Nephron (organoid): ENCODE measurements at regions not wholly inside any gene's neighbourhood (a gene's known extent, or its start where the extent isn't known, plus 50 kb on each side); places are given as distances from the start of the nearest gene placed in this dataset.

Experiments used
- H3K27ac Mint-ChIP-seq, 3 experiments: 2 replicates each; pipeline ENCODE4 v1.8.0; 2020; ENCODE audit warnings: mixed read lengths in 3 of 3, mild to moderate bottlenecking in 2 of 3, moderate library complexity in 1 of 3
- H3K27me3 Mint-ChIP-seq: 2 replicates; pipeline ENCODE4 v1.8.0; 2021; ENCODE audit warnings: low read depth, mild to moderate bottlenecking, moderate library complexity, mixed read lengths
- H3K36me3 Mint-ChIP-seq: 2 replicates; pipeline ENCODE4 v1.8.0; 2020; ENCODE audit warnings: low read depth, mixed read lengths
- H3K4me1 Mint-ChIP-seq: 2 replicates; pipeline ENCODE4 v1.8.0; 2020; ENCODE audit warnings: mixed read lengths
- H3K4me3 Mint-ChIP-seq, 3 experiments: 2 replicates each; pipeline ENCODE4 v1.8.0; 2020; ENCODE audit warnings: mild to moderate bottlenecking in 3 of 3, mixed read lengths in 3 of 3, moderate library complexity in 2 of 3
- H3K9me3 Mint-ChIP-seq: 2 replicates; pipeline ENCODE4 v1.8.0; 2020; ENCODE audit warnings: mixed read lengths
- TF ChIP-seq, protein P1 (sequence below), 3 experiments: fragments of 200-600 bp; sonication (generic); IDR thresholded peaks; one replicate each; pipeline ENCODE4 v1.5.0; 2021; ENCODE audit warnings: antibody characterized with exemption in 3 of 3; ENCODE audit not compliant: unreplicated experiment in 3 of 3

DNA sequence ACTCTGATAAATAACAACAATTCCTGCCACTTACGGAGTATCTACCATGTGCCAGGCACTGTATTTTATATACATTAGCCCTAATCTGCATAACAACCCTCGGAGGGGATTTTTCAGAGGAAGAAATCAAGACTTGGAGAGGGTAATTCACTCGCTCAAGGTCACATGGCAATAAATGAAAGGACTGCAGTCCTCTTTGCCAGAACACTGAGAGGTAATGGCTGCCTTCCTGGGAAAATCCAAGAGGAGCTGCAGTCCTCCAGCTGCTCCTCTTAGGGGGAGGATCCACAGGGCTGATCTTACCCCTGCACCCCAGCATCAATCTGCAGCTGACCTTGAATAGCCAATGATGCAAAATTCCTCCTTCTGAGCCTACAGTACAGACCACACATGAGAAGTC lies 114.1 kb upstream of the RPL38 start:
- Mint-ChIP-seq H3K4me3 (no peak overlapping the region), H3K9me3 (peaks cover 19% of the 10 kb centered on the region), H3K36me3 (no peaks in the 10 kb centered on the region), H3K27ac (no peak overlapping the region), H3K4me1 (peaks cover 21% of the 10 kb centered on the region), H3K27me3 (peaks cover 24% of the 10 kb centered on the region)
- TF ChIP-seq, protein P1, sequence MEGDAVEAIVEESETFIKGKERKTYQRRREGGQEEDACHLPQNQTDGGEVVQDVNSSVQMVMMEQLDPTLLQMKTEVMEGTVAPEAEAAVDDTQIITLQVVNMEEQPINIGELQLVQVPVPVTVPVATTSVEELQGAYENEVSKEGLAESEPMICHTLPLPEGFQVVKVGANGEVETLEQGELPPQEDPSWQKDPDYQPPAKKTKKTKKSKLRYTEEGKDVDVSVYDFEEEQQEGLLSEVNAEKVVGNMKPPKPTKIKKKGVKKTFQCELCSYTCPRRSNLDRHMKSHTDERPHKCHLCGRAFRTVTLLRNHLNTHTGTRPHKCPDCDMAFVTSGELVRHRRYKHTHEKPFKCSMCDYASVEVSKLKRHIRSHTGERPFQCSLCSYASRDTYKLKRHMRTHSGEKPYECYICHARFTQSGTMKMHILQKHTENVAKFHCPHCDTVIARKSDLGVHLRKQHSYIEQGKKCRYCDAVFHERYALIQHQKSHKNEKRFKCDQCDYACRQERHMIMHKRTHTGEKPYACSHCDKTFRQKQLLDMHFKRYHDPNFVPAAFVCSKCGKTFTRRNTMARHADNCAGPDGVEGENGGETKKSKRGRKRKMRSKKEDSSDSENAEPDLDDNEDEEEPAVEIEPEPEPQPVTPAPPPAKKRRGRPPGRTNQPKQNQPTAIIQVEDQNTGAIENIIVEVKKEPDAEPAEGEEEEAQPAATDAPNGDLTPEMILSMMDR (IDR thresholded peaks at IDR 0.05; ENCODE audit: unreplicated experiment in 3 of 3): no peak

DNA sequence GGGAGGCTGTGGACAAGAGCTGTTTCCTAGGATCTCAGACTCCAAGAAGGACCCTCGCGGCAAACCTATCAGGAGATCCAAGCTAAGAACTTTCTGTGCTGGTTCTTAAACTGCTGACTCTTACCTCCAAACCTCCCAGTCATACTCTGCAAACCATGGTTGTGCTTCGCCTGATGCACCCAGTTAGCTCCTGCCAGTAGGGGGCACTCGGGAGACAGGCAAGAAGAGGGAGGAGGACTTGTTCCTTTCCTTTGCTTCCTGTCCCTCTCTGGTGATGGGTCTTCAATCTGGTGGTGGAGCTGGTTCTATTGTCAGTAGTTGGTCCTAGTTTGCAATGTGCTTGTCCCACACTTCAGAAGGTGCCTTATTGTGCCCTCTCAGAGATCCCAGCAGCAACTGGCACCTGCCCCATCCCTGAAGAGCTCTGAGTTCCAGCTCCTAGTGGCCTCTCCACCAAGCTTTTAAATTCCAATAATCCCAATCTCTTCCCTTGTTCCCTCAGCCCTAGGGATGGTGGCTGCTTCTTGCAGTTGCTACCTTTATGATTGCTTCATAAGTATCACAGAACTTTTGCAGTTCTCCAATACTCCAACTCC lies 113.5 kb upstream of the RPL38 start:
- TF ChIP-seq, protein P1 (IDR thresholded peaks at IDR 0.05; ENCODE audit: unreplicated experiment in 3 of 3): peak in 2 of 3 experiments; percentile 17 to 50

DNA sequence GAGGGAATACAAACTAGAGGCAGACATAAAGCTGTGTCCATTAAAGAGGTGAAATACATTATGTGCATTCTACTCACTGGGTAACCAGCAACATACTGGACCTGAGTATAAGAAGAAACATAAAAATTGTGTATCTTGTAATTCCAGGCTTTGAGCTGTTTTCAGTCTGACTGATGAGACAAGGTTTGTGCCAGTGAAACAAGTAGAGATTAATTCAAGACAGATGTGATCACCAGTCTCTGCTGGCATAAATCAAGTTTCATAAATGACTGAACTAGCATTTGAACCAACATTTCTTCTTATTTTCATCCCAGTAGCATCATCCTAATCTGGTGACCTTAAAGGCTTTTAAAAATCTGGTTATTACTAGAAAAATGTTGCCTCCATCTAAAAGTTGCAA lies 108.8 kb upstream of the RPL38 start:
- H3K4me1 Mint-ChIP-seq: peaks cover 4% of the 10 kb centered on the region
- H3K27me3 Mint-ChIP-seq: peaks cover 12% of the 10 kb centered on the region
- no peak overlapping the region for H3K4me3 Mint-ChIP-seq
- TF ChIP-seq, protein P1 (IDR thresholded peaks at IDR 0.05; ENCODE audit: unreplicated experiment in 3 of 3): no peak
- H3K36me3 Mint-ChIP-seq: no peaks in the 10 kb centered on the region
- no peak overlapping the region for H3K27ac Mint-ChIP-seq
- peaks cover 19% of the 10 kb centered on the region for H3K9me3 Mint-ChIP-seq

More for the DNA sequence above, 113.5 kb upstream of the RPL38 start:
- Mint-ChIP-seq H3K36me3 (no peaks in the 10 kb centered on the region), H3K27ac (no peak overlapping the region), H3K9me3 (peaks cover 17% of the 10 kb centered on the region), H3K4me1 (peaks cover 21% of the 10 kb centered on the region), H3K27me3 (peaks cover 22% of the 10 kb centered on the region), H3K4me3 (no peak overlapping the region)

DNA sequence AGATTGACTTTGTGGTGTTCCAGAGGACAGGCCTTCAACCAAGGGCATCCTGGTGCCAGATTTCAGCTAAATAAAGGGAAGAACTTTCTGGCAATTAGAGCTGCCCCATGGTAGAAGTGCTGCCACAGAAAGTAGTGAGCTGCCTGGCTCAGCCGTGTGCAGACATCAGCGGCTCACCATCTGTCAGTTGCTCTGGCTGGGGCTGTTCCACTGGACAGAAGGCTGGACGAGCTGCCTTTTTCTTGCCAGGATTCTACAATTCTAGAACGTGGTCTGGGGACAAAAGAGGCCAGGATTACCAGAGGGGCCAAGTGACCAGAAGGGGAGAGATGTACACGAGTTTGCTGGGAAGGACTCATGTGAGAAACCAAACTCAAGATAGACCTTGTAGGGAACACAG lies 107.0 kb upstream of the RPL38 start:
- TF ChIP-seq, protein P1 (IDR thresholded peaks at IDR 0.05; ENCODE audit: unreplicated experiment in 3 of 3): no peak
- H3K36me3 Mint-ChIP-seq: no peaks in the 10 kb centered on the region
- peaks cover 10% of the 10 kb centered on the region for H3K4me1 Mint-ChIP-seq
- H3K9me3 Mint-ChIP-seq: peaks cover 13% of the 10 kb centered on the region
- H3K4me3 Mint-ChIP-seq: no peak overlapping the region
- H3K27me3 Mint-ChIP-seq: peaks cover 9% of the 10 kb centered on the region
- H3K27ac Mint-ChIP-seq: no peak overlapping the region

DNA sequence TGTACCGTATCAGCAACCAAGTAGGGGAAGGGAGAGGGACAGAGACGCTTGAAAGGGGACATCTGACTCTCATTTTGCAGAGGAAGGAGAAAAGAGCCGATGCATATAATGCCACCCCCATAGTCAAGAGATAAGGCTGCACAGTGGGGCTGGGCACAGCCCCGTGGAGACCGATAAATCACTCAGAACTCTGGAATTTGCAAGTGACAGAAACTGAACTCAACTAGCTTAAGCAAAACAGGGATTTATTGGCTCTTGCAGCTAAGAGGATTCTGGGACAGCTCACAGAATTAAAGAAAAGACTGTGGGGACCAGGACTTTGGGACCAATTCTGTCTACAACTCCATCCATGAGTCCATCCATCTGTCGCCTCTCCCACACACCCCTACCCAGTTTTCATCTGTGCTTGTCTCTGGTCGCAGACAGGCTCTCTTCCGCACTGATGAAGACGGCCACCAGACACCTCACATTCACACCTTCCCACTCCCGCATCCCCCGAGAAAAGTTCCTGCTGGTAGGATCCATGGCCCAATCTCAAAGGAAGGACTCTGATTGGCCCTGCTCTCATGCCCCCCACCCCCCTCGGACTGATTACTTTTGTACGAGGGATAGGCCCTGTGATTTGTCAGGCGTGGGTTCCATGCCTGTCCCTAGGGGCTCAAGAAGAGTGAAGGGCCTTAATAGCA lies 105.9 kb upstream of the RPL38 start:
- no peak overlapping the region for H3K4me3 Mint-ChIP-seq
- H3K27me3 Mint-ChIP-seq: peaks cover 9% of the 10 kb centered on the region
- peak overlapping the region in 2 of 3 experiments; percentile 11 to 72 for H3K27ac Mint-ChIP-seq
- TF ChIP-seq, protein P1 (IDR thresholded peaks at IDR 0.05; ENCODE audit: unreplicated experiment in 3 of 3): no peak
- peaks cover 9% of the 10 kb centered on the region for H3K9me3 Mint-ChIP-seq
- H3K36me3 Mint-ChIP-seq: no peaks in the 10 kb centered on the region
- H3K4me1 Mint-ChIP-seq: peaks cover 19% of the 10 kb centered on the region
